GM12878 (cell line): ENCODE measurements at regions not wholly inside any gene's neighbourhood (a gene's known extent, or its start where the extent isn't known, plus 50 kb on each side); places are given as distances from the start of the nearest gene placed in this dataset.

Experiments
- ATAC-seq: fragments of 200-7000 bp; cut with Tn5 transposase; 3 replicates; pipeline ENCODE4 v1.9.1; 2020; ENCODE audit warnings: mild to moderate bottlenecking, moderate library complexity
- BruUV-seq: library from RNA; stranded (reverse); fragments of 400-500 nt; replicated peaks from 2 replicates; lab custom pipeline; 2021; lab: Mats Ljungman, UMichigan
- CTCF ChIA-PET: fragments of 300-600 bp; sonication (Branson Sonifier 250); formaldehyde crosslinking; extraction: SDS; loops from one replicate; lab custom pipeline; 2021; ENCODE audit warnings: inconsistent platforms; lab: Yijun Ruan, JAX
- POLR2A ChIA-PET: fragments of 350-600 bp; formaldehyde crosslinking; extraction: SDS; loops from one replicate; lab custom pipeline; 2021; ENCODE audit warnings: inconsistent platforms; lab: Charles Lee
- RAD21 ChIA-PET: fragments of 300-600 bp; sonication (Branson Sonifier 250); formaldehyde crosslinking; loops from one replicate; lab custom pipeline; 2023; ENCODE audit warnings: antibody characterized with exemption; ENCODE audit not compliant: unreplicated experiment; lab: Charles Lee
- SMC1A ChIA-PET: fragments of 300-600 bp; sonication (Branson Sonifier 250); formaldehyde crosslinking; loops from one replicate; lab custom pipeline; 2023; ENCODE audit not compliant: unreplicated experiment, uncharacterized antibody; lab: Charles Lee
- DNase-seq: peaks from one replicate; pipeline ENCODE4 v3.0.0-alpha.2; 2011; ENCODE audit warnings: low read depth, low spot score
- FAIRE-seq: peaks from 3 replicates; lab custom pipeline; 2011; peaks lifted over from hg19 to GRCh38; lab: Jason Lieb, UNC
- H2AFZ ChIP-seq: 2 replicates; pipeline ENCODE4 v1.6.0; 2011; ENCODE audit warnings: low read depth, low read length, control low read depth; ENCODE audit not compliant: control insufficient read depth
- H3K27ac ChIP-seq: 2 replicates; pipeline ENCODE4 v1.5.1; 2011; ENCODE audit warnings: control low read depth; ENCODE audit not compliant: control insufficient read depth, insufficient read depth
- H3K27me3 ChIP-seq, 2 experiments: replicated peaks in 1 of 2; 2 replicates each; pipeline versions ENCODE4 v1.6.0 to v1.6.1; 2011; ENCODE audit warnings: low read length in 1 of 2; ENCODE audit not compliant: control insufficient read depth in 2 of 2, insufficient read depth in 2 of 2
- H3K36me3 ChIP-seq, 2 experiments: 2 replicates each; pipeline ENCODE4 v1.5.1; 2011; ENCODE audit warnings: low read length in 1 of 2; ENCODE audit not compliant: control insufficient read depth in 2 of 2, insufficient read depth in 2 of 2
- H3K4me1 ChIP-seq: 2 replicates; pipeline ENCODE4 v1.6.1; 2011; ENCODE audit warnings: mild to moderate bottlenecking, low read length, moderate library complexity, mixed read lengths; ENCODE audit not compliant: control insufficient read depth, insufficient read depth
- H3K4me2 ChIP-seq: 2 replicates; pipeline ENCODE4 v1.6.0; 2011; ENCODE audit warnings: control low read depth; ENCODE audit not compliant: control insufficient read depth, insufficient read depth
- H3K4me3 ChIP-seq: fragments of 200-600 bp; sonication (generic); 2 replicates; pipeline ENCODE4 v1.5.1; 2016
- H3K79me2 ChIP-seq: 2 replicates; pipeline ENCODE4 v1.6.0; 2011; ENCODE audit warnings: low read length; ENCODE audit not compliant: control insufficient read depth, insufficient read depth
- H3K9ac ChIP-seq: 2 replicates; pipeline ENCODE4 v1.8.0; 2011; ENCODE audit warnings: low read length, control low read depth, mixed read lengths; ENCODE audit not compliant: control insufficient read depth, insufficient read depth
- H3K9me3 ChIP-seq: replicated peaks from 3 replicates; pipeline ENCODE4 v1.5.1; 2011; ENCODE audit warnings: mild to moderate bottlenecking, low read length; ENCODE audit not compliant: control insufficient read depth, insufficient read depth
- H4K20me1 ChIP-seq: 2 replicates; pipeline ENCODE4 v1.6.0; 2011; ENCODE audit not compliant: control insufficient read depth, insufficient read depth
- CBX3 ChIP-seq: fragments of 200-600 bp; sonication (generic); IDR thresholded peaks from 2 replicates; pipeline ENCODE4 v1.6.1; 2016; ENCODE audit warnings: low read depth, borderline replicate concordance
- FOXK2 ChIP-seq: fragments of 450-650 bp; IDR thresholded peaks from 2 replicates; pipeline ENCODE4 v1.6.1; 2017; ENCODE audit warnings: mild to moderate bottlenecking, moderate library complexity
- IKZF2 ChIP-seq, 2 experiments: fragments of 450-650 bp; IDR thresholded peaks; 2 replicates each; pipeline ENCODE4 v1.6.1; 2017; ENCODE audit warnings: mild to moderate bottlenecking in 2 of 2, moderate library complexity in 2 of 2
- MTA2 ChIP-seq: fragments of 450-650 bp; IDR thresholded peaks from 2 replicates; pipeline ENCODE4 v1.6.1; 2016; ENCODE audit warnings: low read depth, mild to moderate bottlenecking, moderate library complexity
- MYB ChIP-seq: fragments of 150-350 bp; IDR thresholded peaks from 2 replicates; pipeline ENCODE4 v1.6.1; 2014; ENCODE audit warnings: mild to moderate bottlenecking, low read depth, low read length, borderline replicate concordance
- NR2C1 ChIP-seq: fragments of 450-650 bp; IDR thresholded peaks from 2 replicates; pipeline ENCODE4 v1.6.1; 2017; ENCODE audit warnings: antibody characterized with exemption, mild to moderate bottlenecking, moderate library complexity
- POU2F2 ChIP-seq: IDR thresholded peaks from 3 replicates; pipeline ENCODE4 v1.6.1; 2011; ENCODE audit warnings: low read depth, mild to moderate bottlenecking, low read length, borderline replicate concordance
- SP1 ChIP-seq: IDR thresholded peaks from one replicate; pipeline ENCODE4 v1.6.1; 2011; ENCODE audit warnings: low read depth, low read length
- SPI1 ChIP-seq: IDR thresholded peaks from 2 replicates; pipeline ENCODE4 v1.6.1; 2011; ENCODE audit warnings: low read depth, mild to moderate bottlenecking, low read length, moderate library complexity, borderline replicate concordance; ENCODE audit not compliant: insufficient read depth
- SUPT20H ChIP-seq: IDR thresholded peaks from 2 replicates; pipeline ENCODE4 v1.6.1; 2011; ENCODE audit warnings: low read depth, mild to moderate bottlenecking, low read length, moderate library complexity, borderline replicate concordance; ENCODE audit not compliant: control insufficient read depth
- TAF1 ChIP-seq: IDR thresholded peaks from 2 replicates; pipeline ENCODE4 v1.6.1; 2011; ENCODE audit warnings: mild to moderate bottlenecking, low read depth, low read length, borderline replicate concordance
- YY1 ChIP-seq: IDR thresholded peaks from 2 replicates; pipeline ENCODE4 v1.6.1; 2011; ENCODE audit warnings: low read depth, mild to moderate bottlenecking, low read length
- ZNF622 ChIP-seq: fragments of 450-650 bp; IDR thresholded peaks from 2 replicates; pipeline ENCODE4 v1.6.1; 2017; ENCODE audit warnings: mild to moderate bottlenecking, inconsistent platforms
- WGBS: methylation state at CpG from one replicate; pipeline ENCODE4 v1.1.6; 2016; ENCODE audit warnings: low lambda C conversion rate; ENCODE audit not compliant: insufficient replicate concordance, insufficient coverage; ENCODE audit errors: missing lambda C conversion rate; 5-methylcytosine and 5-hydroxymethylcytosine counted together
- in situ Hi-C: fragments of 300-500 bp; cut with MboI; formaldehyde crosslinking; loops from 9 replicates; pipeline ENCODE4 v1.14.3; 2018; ENCODE audit warnings: mixed read lengths
- intact Hi-C: fragments of 100-400 bp; cut with micrococcal nuclease; formaldehyde crosslinking; loops from one replicate; pipeline ENCODE4 v1.14.2; 2022; ENCODE audit not compliant: unreplicated experiment
- TF ChIP-seq, protein P1 (sequence below): IDR thresholded peaks from 2 replicates; pipeline ENCODE4 v1.6.1; 2011; ENCODE audit warnings: borderline replicate concordance, low read depth, mild to moderate bottlenecking, moderate library complexity, low read length; ENCODE audit not compliant: insufficient read depth, poor library complexity, severe bottlenecking

DNA sequence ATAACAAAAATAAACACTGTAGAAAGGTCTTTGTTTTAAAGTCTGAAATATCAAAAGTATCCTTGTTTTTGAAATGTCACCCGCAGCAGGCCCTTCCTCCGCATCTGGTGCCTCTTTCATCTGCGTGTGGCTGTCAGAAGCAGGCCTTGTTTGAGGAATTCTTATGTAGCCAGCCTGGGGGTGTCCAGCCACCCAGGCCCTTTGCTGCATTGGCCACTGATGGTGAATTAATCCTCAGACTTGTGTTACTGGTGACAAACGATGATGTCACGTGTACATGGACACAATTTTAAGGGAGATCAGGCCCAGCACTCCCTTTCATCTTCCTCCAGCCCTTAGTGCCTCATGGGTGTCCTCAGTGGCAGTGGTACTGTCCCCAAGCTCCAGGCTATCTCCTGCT is 208.0 kb upstream of the GALNT2 start:
- no TSS peak for BruUV-seq
- H3K4me2 ChIP-seq, result no peak overlapping the region
- no peak overlapping the region for H3K27ac ChIP-seq
- in situ Hi-C loops (no loop called here), intact Hi-C loops (loop anchor here (5.0 to 10.0 kb wide), 2 partner anchors 147 to 306 kb away; no protein-coding TSS in a partner anchor)
- TF ChIP-seq NR2C1 (no peak), FOXK2 (no peak), MTA2 (no peak), TAF1 (no peak), SUPT20H (no peak), POU2F2 (no peak), SPI1 (no peak), CBX3 (no peak), MYB (no peak), ZNF622 (no peak), IKZF2 (IDR thresholded peaks at IDR 0.05) (no peak), SP1 (no peak), YY1 (no peak)
- TF ChIP-seq, protein P1, sequence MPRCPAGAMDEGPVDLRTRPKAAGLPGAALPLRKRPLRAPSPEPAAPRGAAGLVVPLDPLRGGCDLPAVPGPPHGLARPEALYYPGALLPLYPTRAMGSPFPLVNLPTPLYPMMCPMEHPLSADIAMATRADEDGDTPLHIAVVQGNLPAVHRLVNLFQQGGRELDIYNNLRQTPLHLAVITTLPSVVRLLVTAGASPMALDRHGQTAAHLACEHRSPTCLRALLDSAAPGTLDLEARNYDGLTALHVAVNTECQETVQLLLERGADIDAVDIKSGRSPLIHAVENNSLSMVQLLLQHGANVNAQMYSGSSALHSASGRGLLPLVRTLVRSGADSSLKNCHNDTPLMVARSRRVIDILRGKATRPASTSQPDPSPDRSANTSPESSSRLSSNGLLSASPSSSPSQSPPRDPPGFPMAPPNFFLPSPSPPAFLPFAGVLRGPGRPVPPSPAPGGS, result no peak
- H3K4me1 ChIP-seq, result peaks cover 11% of the 10 kb centered on the region
- ChIA-PET CTCF (no interaction called here), POLR2A (no interaction called here), SMC1A (no interaction called here), RAD21 (no interaction called here)
- H3K79me2 ChIP-seq, result no peaks in the 10 kb centered on the region
- H3K4me3 ChIP-seq, result no peak overlapping the region
- FAIRE-seq (no peak), ATAC-seq (no peak), DNase-seq (no peak)
- 57% methylated on average over 5 of the region's 5 CpGs for whole genome bisulfite sequencing
- H2AFZ ChIP-seq, result no peak overlapping the region
- no peaks in the 10 kb centered on the region for H3K27me3 ChIP-seq
- H3K9me3 ChIP-seq, result no peaks in the 10 kb centered on the region
- H3K9ac ChIP-seq, result no peak overlapping the region
- no peaks in the 10 kb centered on the region for H4K20me1 ChIP-seq
- no peaks in the 10 kb centered on the region for H3K36me3 ChIP-seq
